ENCODE measurements at regions not wholly inside any gene's neighbourhood (a gene's known extent, or its start where the extent isn't known, plus 50 kb on each side); places are given as distances from the start of the nearest gene placed in this dataset.
"Not testable (repeated sequence)": the region's sequence is repeated elsewhere in the genome, so short reads cannot be mapped to it uniquely, and the experiment has no call there.

GRCh38 chr12:86959766-86960458, 703.7 kb upstream of the MGAT4C start:
- DNase-seq = no peak

- no peak for DNase-seq
These were observed 694.3 kb upstream of the MGAT4C start for GRCh38 chr12:86950444-86950843.

- DNase-seq = no peak
These were observed 693.9 kb upstream of the MGAT4C start for GRCh38 chr12:86950043-86950442.

- no peak for DNase-seq
These were observed 692.7 kb upstream of the MGAT4C start for GRCh38 chr12:86948851-86949250.

- DNase-seq = no peak
These were observed 689.5 kb upstream of the MGAT4C start for GRCh38 chr12:86945685-86946196.

GRCh38 chr12:86944197-86944819, 688.1 kb upstream of the MGAT4C start:
- not testable (repeated sequence) for DNase-seq

- DNase-seq = no peak
These were observed 675.5 kb upstream of the MGAT4C start for GRCh38 chr12:86931714-86932113.

- DNase-seq = no peak
These were observed 673.8 kb upstream of the MGAT4C start for GRCh38 chr12:86929962-86930361.

GRCh38 chr12:86917121-86917520, 660.9 kb upstream of the MGAT4C start:
- DNase-seq = no peak

GRCh38 chr12:86914721-86915120, 658.5 kb upstream of the MGAT4C start:
- DNase-seq = no peak

- no peak for DNase-seq
These were observed 655.8 kb upstream of the MGAT4C start for GRCh38 chr12:86911973-86912372.

GRCh38 chr12:86903159-86903558, 647.0 kb upstream of the MGAT4C start:
- no peak for DNase-seq

- DNase-seq = no peak
These were observed 604.6 kb upstream of the MGAT4C start for GRCh38 chr12:86860776-86861175.

- DNase-seq = no peak
These were observed 596.3 kb upstream of the MGAT4C start for GRCh38 chr12:86852451-86852850.

GRCh38 chr12:86838711-86839110, 582.5 kb upstream of the MGAT4C start:
- peak in 14 of 51 donors; percentile 1 to 46 (median 4) for DNase-seq

GRCh38 chr12:86838260-86838659, 582.1 kb upstream of the MGAT4C start:
- DNase-seq = no peak

- no peak for DNase-seq
These were observed 581.1 kb upstream of the MGAT4C start for GRCh38 chr12:86837246-86837645.

- no peak for DNase-seq
These were observed 578.0 kb upstream of the MGAT4C start for GRCh38 chr12:86834217-86834616.

- DNase-seq = no peak
These were observed 571.2 kb upstream of the MGAT4C start for GRCh38 chr12:86827409-86827808.

- no peak for DNase-seq
These were observed 569.9 kb upstream of the MGAT4C start for GRCh38 chr12:86826051-86826450.

- no peak for DNase-seq
These were observed 545.2 kb upstream of the MGAT4C start for GRCh38 chr12:86801439-86801838.

- no peak for DNase-seq
These were observed 543.4 kb upstream of the MGAT4C start for GRCh38 chr12:86799616-86800015.

- no peak for DNase-seq
These were observed 540.4 kb upstream of the MGAT4C start for GRCh38 chr12:86796550-86796949.

All from hypothalamus (tissue), 51 donors.